Thoracic aorta (tissue), 2 donors: ENCODE measurements at regions not wholly inside any gene's neighbourhood (a gene's known extent, or its start where the extent isn't known, plus 50 kb on each side); places are given as distances from the start of the nearest gene placed in this dataset.

Experiments
- ATAC-seq: fragments of 150-250 bp; one replicate; pipeline ENCODE4 v1.8.0; 2017; ENCODE audit warnings: low read depth; ENCODE audit not compliant: insufficient number of reproducible peaks, low FRiP score
- DNase-seq: peaks from one replicate; pipeline ENCODE4 v3.0.0-alpha.2; 2020; ENCODE audit warnings: low spot score
- H3K27ac ChIP-seq, 2 donors: fragments of 200-600 bp; sonication (generic); 1 replicate in 1 of 2; 2 replicates in 1 of 2; pipeline ENCODE4 v1.5.1; 2016; ENCODE audit warnings: mild to moderate bottlenecking in 2 of 2, moderate library complexity in 2 of 2
- H3K27me3 ChIP-seq: fragments of 200-600 bp; sonication (generic); replicated peaks from 2 replicates; pipeline ENCODE4 v1.6.0; 2016; ENCODE audit warnings: mild to moderate bottlenecking; ENCODE audit not compliant: insufficient read depth
- H3K36me3 ChIP-seq: fragments of 200-600 bp; sonication (generic); one replicate; pipeline ENCODE4 v1.5.1; 2016
- H3K4me1 ChIP-seq, 2 donors: fragments of 200-600 bp; sonication (generic); 1 replicate in 1 of 2; 2 replicates in 1 of 2; pipeline versions ENCODE4 v1.5.1 to v1.6.0; 2016; ENCODE audit warnings: low read depth in 2 of 2, mild to moderate bottlenecking in 1 of 2; ENCODE audit not compliant: control insufficient read depth in 1 of 2
- H3K4me3 ChIP-seq: fragments of 200-600 bp; sonication (generic); 2 replicates; pipeline ENCODE4 v1.5.1; 2016; ENCODE audit warnings: mild to moderate bottlenecking
- H3K9me3 ChIP-seq: fragments of 200-600 bp; sonication (generic); 2 replicates; pipeline ENCODE4 v1.5.1; 2016
- TF ChIP-seq, protein P1 (sequence below): fragments of 200-600 bp; sonication (generic); IDR thresholded peaks from one replicate; pipeline ENCODE4 v1.5.1; 2019; ENCODE audit warnings: antibody characterized with exemption

DNA sequence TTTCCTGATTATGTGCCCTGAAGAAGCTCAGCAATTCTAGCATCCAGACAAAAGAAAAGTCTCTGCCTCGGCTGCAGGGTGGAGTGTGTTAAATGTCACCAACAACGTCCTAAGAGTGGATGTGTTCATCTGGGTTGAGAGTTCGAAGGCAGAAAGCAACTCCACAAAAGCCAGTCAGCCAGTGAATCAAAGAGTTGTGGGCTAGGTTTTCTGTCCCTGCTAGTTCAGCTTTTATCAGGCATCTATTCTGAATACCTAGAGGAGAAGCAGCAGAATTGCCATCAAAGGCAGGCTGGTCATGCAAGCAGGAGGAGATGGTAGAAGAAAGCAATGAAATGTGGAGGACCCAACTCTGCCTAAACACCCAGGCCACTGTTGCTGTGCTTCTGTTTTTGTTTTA, 205.2 kb downstream of the KLF6 start:
- H3K27me3 ChIP-seq = no peaks in the 10 kb centered on the region
- no peaks in the 10 kb centered on the region for H3K36me3 ChIP-seq
- TF ChIP-seq, protein P1, sequence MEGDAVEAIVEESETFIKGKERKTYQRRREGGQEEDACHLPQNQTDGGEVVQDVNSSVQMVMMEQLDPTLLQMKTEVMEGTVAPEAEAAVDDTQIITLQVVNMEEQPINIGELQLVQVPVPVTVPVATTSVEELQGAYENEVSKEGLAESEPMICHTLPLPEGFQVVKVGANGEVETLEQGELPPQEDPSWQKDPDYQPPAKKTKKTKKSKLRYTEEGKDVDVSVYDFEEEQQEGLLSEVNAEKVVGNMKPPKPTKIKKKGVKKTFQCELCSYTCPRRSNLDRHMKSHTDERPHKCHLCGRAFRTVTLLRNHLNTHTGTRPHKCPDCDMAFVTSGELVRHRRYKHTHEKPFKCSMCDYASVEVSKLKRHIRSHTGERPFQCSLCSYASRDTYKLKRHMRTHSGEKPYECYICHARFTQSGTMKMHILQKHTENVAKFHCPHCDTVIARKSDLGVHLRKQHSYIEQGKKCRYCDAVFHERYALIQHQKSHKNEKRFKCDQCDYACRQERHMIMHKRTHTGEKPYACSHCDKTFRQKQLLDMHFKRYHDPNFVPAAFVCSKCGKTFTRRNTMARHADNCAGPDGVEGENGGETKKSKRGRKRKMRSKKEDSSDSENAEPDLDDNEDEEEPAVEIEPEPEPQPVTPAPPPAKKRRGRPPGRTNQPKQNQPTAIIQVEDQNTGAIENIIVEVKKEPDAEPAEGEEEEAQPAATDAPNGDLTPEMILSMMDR = no peak
- DNase-seq (no peak), ATAC-seq (no peak)
- no peak overlapping the region for H3K27ac ChIP-seq
- no peak overlapping the region for H3K4me3 ChIP-seq
- H3K9me3 ChIP-seq = no peaks in the 10 kb centered on the region
- H3K4me1 ChIP-seq = no peaks in the 10 kb centered on the region

DNA sequence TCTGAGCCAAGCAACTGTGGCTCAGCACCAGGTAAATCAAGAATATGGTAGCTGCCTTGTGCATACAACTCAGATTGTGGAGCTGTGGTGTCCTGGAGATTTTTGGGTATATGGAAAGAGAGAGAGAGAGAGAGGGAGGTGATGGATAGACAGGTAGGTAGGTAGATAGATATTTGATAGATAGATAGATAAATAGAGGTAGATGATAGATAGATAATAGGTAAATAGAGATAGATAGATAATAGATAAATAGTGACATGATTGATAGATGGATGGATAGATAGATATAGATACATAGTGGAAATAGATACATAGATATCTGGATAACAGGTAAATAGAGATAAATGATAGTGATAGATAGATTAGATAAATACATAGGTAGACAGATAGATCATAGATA, 206.3 kb downstream of the KLF6 start:
- no peaks in the 10 kb centered on the region for H3K27me3 ChIP-seq
- H3K4me1 ChIP-seq = no peaks in the 10 kb centered on the region
- TF ChIP-seq, protein P1 = no peak
- H3K9me3 ChIP-seq = no peaks in the 10 kb centered on the region
- ATAC-seq (no peak), DNase-seq (no peak)
- no peaks in the 10 kb centered on the region for H3K36me3 ChIP-seq
- no peak overlapping the region for H3K27ac ChIP-seq
- no peak overlapping the region for H3K4me3 ChIP-seq

DNA sequence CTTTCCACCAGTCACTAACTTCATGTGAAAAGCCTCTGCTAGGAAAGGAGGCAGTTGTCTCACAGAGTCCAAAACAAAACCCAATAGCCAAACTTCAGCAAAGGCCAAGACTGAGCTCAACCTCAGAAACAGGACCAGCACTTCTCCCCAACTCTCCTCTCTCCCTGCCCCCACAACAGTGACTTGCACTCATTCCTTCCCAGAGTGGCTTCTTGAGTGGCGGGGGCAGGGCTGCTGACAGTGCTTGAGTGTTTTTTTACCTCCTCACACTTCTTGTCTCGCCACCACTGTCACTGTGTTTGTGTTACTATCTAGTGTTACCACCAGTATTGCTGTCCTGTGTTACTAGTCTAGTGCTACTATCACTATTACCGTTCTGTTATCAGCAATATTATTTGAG, 206.8 kb downstream of the KLF6 start:
- Histone ChIP-seq H3K27ac (no peak overlapping the region), H3K4me1 (no peaks in the 10 kb centered on the region), H3K4me3 (no peak overlapping the region), H3K9me3 (no peaks in the 10 kb centered on the region), H3K27me3 (no peaks in the 10 kb centered on the region), H3K36me3 (no peaks in the 10 kb centered on the region)
- ATAC-seq = no peak
- TF ChIP-seq, protein P1 = no peak
- no peak for DNase-seq

- TF ChIP-seq, protein P1 = no peak
- ATAC-seq (no peak), DNase-seq (no peak)
These were observed 210.6 kb downstream of the KLF6 start for GRCh38 chr10:3574451-3574850.

DNA sequence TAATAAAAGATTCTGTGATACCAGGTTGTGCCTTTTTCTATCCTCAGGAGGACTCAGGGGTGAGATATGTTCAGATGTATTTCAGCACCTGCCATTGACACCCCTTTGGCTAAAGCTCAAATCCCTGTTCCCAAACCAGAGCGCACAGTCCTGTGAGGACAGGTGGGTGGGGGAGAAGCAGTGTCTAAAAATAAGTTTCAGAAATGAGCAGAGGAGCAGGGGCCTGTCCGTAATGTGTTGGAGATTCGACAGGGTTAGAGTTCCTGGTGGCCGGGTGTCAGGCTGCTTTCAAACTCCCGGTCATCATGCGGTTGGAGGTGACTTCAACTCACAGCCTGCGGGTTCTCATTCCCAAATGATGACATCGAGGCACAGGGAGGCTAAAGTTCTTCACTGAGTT, 211.5 kb downstream of the KLF6 start:
- Histone ChIP-seq H3K27me3 (no peaks in the 10 kb centered on the region), H3K9me3 (no peaks in the 10 kb centered on the region), H3K4me1 (peaks cover 6 to 15% of the 10 kb centered on the region in 2 donors), H3K27ac (no peak overlapping the region), H3K36me3 (no peaks in the 10 kb centered on the region), H3K4me3 (no peak overlapping the region)
- no peak for ATAC-seq
- DNase-seq = no peak
- TF ChIP-seq, protein P1 = no peak

More at GRCh38 chr10:3574451-3574850, 210.6 kb downstream of the KLF6 start:
- no peaks in the 10 kb centered on the region for H3K36me3 ChIP-seq
- no peaks in the 10 kb centered on the region for H3K9me3 ChIP-seq
- no peak overlapping the region for H3K4me3 ChIP-seq
- no peaks in the 10 kb centered on the region for H3K27me3 ChIP-seq
- peaks cover 6 to 15% of the 10 kb centered on the region in 2 donors for H3K4me1 ChIP-seq
- no peak overlapping the region for H3K27ac ChIP-seq
